GM12878 (cell line): ENCODE measurements at regions not wholly inside any gene's neighbourhood (a gene's known extent, or its start where the extent isn't known, plus 50 kb on each side); places are given as distances from the start of the nearest gene placed in this dataset.

Experiments
- CEBPB ChIP-seq, 2 experiments: fragments of 150-350 bp in 1 of 2; IDR thresholded peaks; 2 replicates each; pipeline ENCODE4 v1.6.1; 2012 to 2014; ENCODE audit warnings: low read depth in 2 of 2, low read length in 2 of 2, borderline replicate concordance in 1 of 2, inconsistent platforms in 1 of 2
- CHD2 ChIP-seq: IDR thresholded peaks from 2 replicates; pipeline ENCODE4 v1.6.1; 2011; ENCODE audit warnings: low read depth, low read length, improper control_type of control experiment, borderline replicate concordance
- EZH2 ChIP-seq: IDR thresholded peaks from 2 replicates; pipeline ENCODE4 v1.6.1; 2012; ENCODE audit warnings: low read depth, mild to moderate bottlenecking, control low read depth, inconsistent platforms, low read length, borderline replicate concordance; ENCODE audit not compliant: control insufficient read depth
- GABPA ChIP-seq: IDR thresholded peaks from 2 replicates; pipeline ENCODE4 v1.6.1; 2014; ENCODE audit warnings: antibody characterized with exemption, low read depth, mild to moderate bottlenecking, inconsistent platforms
- MAX ChIP-seq: IDR thresholded peaks from 2 replicates; pipeline ENCODE4 v1.6.1; 2012; ENCODE audit warnings: low read depth, low read length, improper control_type of control experiment
- NRF1 ChIP-seq: conservative IDR thresholded peaks from 2 replicates; pipeline ENCODE4 v1.6.1; 2011; ENCODE audit warnings: mild to moderate bottlenecking, low read depth, low read length, improper control_type of control experiment
- POLR2AphosphoS2 ChIP-seq: IDR thresholded peaks from 2 replicates; pipeline ENCODE4 v1.6.1; 2011; ENCODE audit warnings: low read depth, mild to moderate bottlenecking, low read length, improper control_type of control experiment, moderate library complexity
- RFX5 ChIP-seq: IDR thresholded peaks from 2 replicates; pipeline ENCODE4 v1.6.1; 2011; ENCODE audit warnings: low read depth, low read length, improper control_type of control experiment
- SPI1 ChIP-seq: IDR thresholded peaks from 2 replicates; pipeline ENCODE4 v1.6.1; 2011; ENCODE audit warnings: low read depth, mild to moderate bottlenecking, low read length, moderate library complexity, borderline replicate concordance; ENCODE audit not compliant: insufficient read depth
- TCF12 ChIP-seq: IDR thresholded peaks from 2 replicates; pipeline ENCODE4 v1.6.1; 2011; ENCODE audit warnings: low read depth, mild to moderate bottlenecking, low read length
- TF ChIP-seq, protein P1 (sequence below): IDR thresholded peaks from 2 replicates; pipeline ENCODE4 v1.6.1; 2011; ENCODE audit warnings: low read depth, low read length, improper control_type of control experiment, borderline replicate concordance

DNA sequence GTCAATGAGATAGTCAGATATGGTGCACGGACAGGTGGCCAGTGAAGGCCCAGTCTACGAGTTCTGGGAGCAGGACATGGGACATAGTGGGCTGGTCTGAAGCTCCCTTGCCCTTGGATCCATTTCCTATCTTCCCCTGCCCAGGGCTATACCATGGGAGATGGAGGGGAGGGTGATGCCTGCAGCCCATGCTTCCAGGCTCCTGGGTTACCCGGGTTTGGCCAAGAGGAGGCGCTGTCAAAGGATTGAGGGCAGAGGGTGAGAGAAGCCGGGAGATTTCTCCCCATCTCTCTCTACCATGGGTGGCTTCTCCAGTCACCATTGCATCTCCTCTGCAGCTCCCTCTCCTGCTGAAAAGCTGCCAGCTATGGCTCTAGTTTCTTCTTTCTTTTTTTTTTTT is 52.8 kb upstream of the LHX5 start:
- TF ChIP-seq, protein P1, sequence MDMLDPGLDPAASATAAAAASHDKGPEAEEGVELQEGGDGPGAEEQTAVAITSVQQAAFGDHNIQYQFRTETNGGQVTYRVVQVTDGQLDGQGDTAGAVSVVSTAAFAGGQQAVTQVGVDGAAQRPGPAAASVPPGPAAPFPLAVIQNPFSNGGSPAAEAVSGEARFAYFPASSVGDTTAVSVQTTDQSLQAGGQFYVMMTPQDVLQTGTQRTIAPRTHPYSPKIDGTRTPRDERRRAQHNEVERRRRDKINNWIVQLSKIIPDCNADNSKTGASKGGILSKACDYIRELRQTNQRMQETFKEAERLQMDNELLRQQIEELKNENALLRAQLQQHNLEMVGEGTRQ = no peak
- no peak for TF ChIP-seq RFX5
- TF ChIP-seq GABPA = no peak
- TF ChIP-seq POLR2AphosphoS2 = no peak
- no peak for TF ChIP-seq CHD2
- TF ChIP-seq NRF1 = no peak
- TF ChIP-seq CEBPB (IDR thresholded peaks at IDR 0.05; ENCODE audit: borderline replicate concordance in 1 of 2, low read depth in 2 of 2, low read length in 2 of 2) = no peak
- TF ChIP-seq EZH2 = no peak
- no peak for TF ChIP-seq TCF12
- TF ChIP-seq MAX = no peak
- TF ChIP-seq SPI1 = no peak
